Epithelial cell of esophagus (primary cell): ENCODE measurements at regions not wholly inside any gene's neighbourhood (a gene's known extent, or its start where the extent isn't known, plus 50 kb on each side); places are given as distances from the start of the nearest gene placed in this dataset.

Source experiments
- DNase-seq: peaks from one replicate; pipeline ENCODE4 v3.0.0; 2010; ENCODE audit warnings: low read depth
- H3K4me3 ChIP-seq: 2 replicates; pipeline ENCODE4 v1.5.1; 2011; ENCODE audit warnings: mild to moderate bottlenecking, low read length, control low read depth
- CTCF ChIP-seq: IDR thresholded peaks from 2 replicates; pipeline ENCODE4 v1.5.1; 2011; ENCODE audit warnings: low read depth, mild to moderate bottlenecking, low read length, control low read depth, inconsistent platforms; ENCODE audit not compliant: insufficient read depth; ENCODE audit errors: missing control alignments

- no peak for DNase-seq
- no peak for TF ChIP-seq CTCF
Measured at GRCh38 chr1:22290157-22290556, 147.3 kb upstream of the WNT4 start.

GRCh38 chr1:22290611-22291010 lies 147.7 kb upstream of the WNT4 start:
- no peak for DNase-seq
- H3K4me3 ChIP-seq = no peak overlapping the region
- TF ChIP-seq CTCF = no peak

More at GRCh38 chr1:22290157-22290556, 147.3 kb upstream of the WNT4 start:
- no peak overlapping the region for H3K4me3 ChIP-seq

- TF ChIP-seq CTCF = no peak
- no peak for DNase-seq
- H3K4me3 ChIP-seq = no peak overlapping the region
Measured at GRCh38 chr1:22291057-22291456, 148.2 kb upstream of the WNT4 start.

GRCh38 chr1:22291494-22291893 lies 148.6 kb upstream of the WNT4 start:
- DNase-seq = no peak
- no peak for TF ChIP-seq CTCF
- no peak overlapping the region for H3K4me3 ChIP-seq

GRCh38 chr1:22292011-22292788 lies 149.3 kb upstream of the WNT4 start:
- TF ChIP-seq CTCF = no peak
- no peak overlapping the region for H3K4me3 ChIP-seq
- no peak for DNase-seq

- H3K4me3 ChIP-seq = no peak overlapping the region
- DNase-seq = no peak
- TF ChIP-seq CTCF = no peak
Measured at GRCh38 chr1:22295396-22295795, 152.5 kb upstream of the WNT4 start.

- no peak overlapping the region for H3K4me3 ChIP-seq
- no peak for TF ChIP-seq CTCF
- DNase-seq = no peak
Measured at GRCh38 chr1:22295856-22296255, 153.0 kb upstream of the WNT4 start.
